DND-41 (cell line): ENCODE measurements at regions not wholly inside any gene's neighbourhood (a gene's known extent, or its start where the extent isn't known, plus 50 kb on each side); places are given as distances from the start of the nearest gene placed in this dataset.

Source experiments
- ATAC-seq: fragments of 200-7000 bp; cut with Tn5 transposase; 3 replicates; pipeline ENCODE4 v1.9.1; 2021; ENCODE audit warnings: low read depth; ENCODE audit not compliant: insufficient read depth
- DNase-seq: peaks from one replicate; pipeline ENCODE4 v3.0.0-alpha.2; 2020
- H2AFZ ChIP-seq: 2 replicates; pipeline ENCODE4 v1.6.0; 2012; ENCODE audit warnings: low read depth, low read length
- H3K27ac ChIP-seq: 2 replicates; pipeline ENCODE4 v1.5.1; 2012; ENCODE audit warnings: low read length, inconsistent platforms
- H3K27me3 ChIP-seq: fragments of 200-600 bp; sonication (generic); 2 replicates; pipeline ENCODE4 v1.6.0; 2012; ENCODE audit warnings: low read length, mild to moderate bottlenecking, inconsistent platforms; ENCODE audit not compliant: insufficient read depth, poor library complexity
- H3K36me3 ChIP-seq: 2 replicates; pipeline ENCODE4 v1.5.1; 2012; ENCODE audit warnings: low read length, inconsistent platforms; ENCODE audit not compliant: insufficient read depth
- H3K4me1 ChIP-seq: 2 replicates; pipeline ENCODE4 v1.5.1; 2012; ENCODE audit warnings: mild to moderate bottlenecking, low read length; ENCODE audit not compliant: insufficient read depth
- H3K4me2 ChIP-seq: 2 replicates; pipeline ENCODE4 v1.6.0; 2012; ENCODE audit warnings: mild to moderate bottlenecking, moderate library complexity, low read length, inconsistent platforms; ENCODE audit not compliant: insufficient read depth
- H3K4me3 ChIP-seq, 2 experiments: fragments of 200-600 bp in 1 of 2; shearing (Covaris generic) in 1 of 2; 2 replicates each; pipeline ENCODE4 v1.5.1; 2012 to 2016; ENCODE audit warnings: inconsistent platforms in 2 of 2, low read length in 2 of 2, mild to moderate bottlenecking in 2 of 2, low read depth in 1 of 2, moderate library complexity in 1 of 2
- H3K79me2 ChIP-seq: 2 replicates; pipeline ENCODE4 v1.6.0; 2012; ENCODE audit warnings: low read length, inconsistent platforms; ENCODE audit not compliant: insufficient read depth
- H3K9ac ChIP-seq: 2 replicates; pipeline ENCODE4 v1.6.0; 2012; ENCODE audit warnings: low read depth, mild to moderate bottlenecking, inconsistent platforms, low read length, moderate library complexity
- H3K9me3 ChIP-seq: 2 replicates; pipeline ENCODE4 v1.5.1; 2012; ENCODE audit warnings: low read length, moderate library complexity, mild to moderate bottlenecking, inconsistent platforms; ENCODE audit not compliant: insufficient read depth, severe bottlenecking
- H4K20me1 ChIP-seq: 2 replicates; pipeline ENCODE4 v1.6.0; 2012; ENCODE audit warnings: low read length; ENCODE audit not compliant: insufficient read depth
- CTCF ChIP-seq: IDR thresholded peaks from 2 replicates; pipeline ENCODE4 v1.5.1; 2012; ENCODE audit warnings: borderline replicate concordance, low read length, moderate library complexity, mild to moderate bottlenecking; ENCODE audit not compliant: poor library complexity, severe bottlenecking; ENCODE audit errors: extremely low read depth
- EZH2 ChIP-seq: IDR thresholded peaks from 3 replicates; pipeline ENCODE4 v1.6.1; 2012; ENCODE audit warnings: borderline replicate concordance, low read depth, mild to moderate bottlenecking, moderate library complexity, low read length, inconsistent platforms; ENCODE audit not compliant: severe bottlenecking

GRCh38 chr6:140485740-140486449 is 1111.4 kb upstream of the CITED2 start:
- Histone ChIP-seq H3K27me3 (no peaks in the 10 kb centered on the region), H3K4me3 (no peak overlapping the region), H3K79me2 (no peaks in the 10 kb centered on the region), H3K4me2 (no peak overlapping the region), H3K27ac (no peak overlapping the region), H4K20me1 (no peaks in the 10 kb centered on the region), H3K9ac (no peak overlapping the region), H3K9me3 (peaks cover 4% of the 10 kb centered on the region), H2AFZ (no peak overlapping the region), H3K4me1 (no peaks in the 10 kb centered on the region), H3K36me3 (no peaks in the 10 kb centered on the region)
- DNase-seq (no peak), ATAC-seq (no peak)
- TF ChIP-seq EZH2 (no peak), CTCF (no peak)

DNA sequence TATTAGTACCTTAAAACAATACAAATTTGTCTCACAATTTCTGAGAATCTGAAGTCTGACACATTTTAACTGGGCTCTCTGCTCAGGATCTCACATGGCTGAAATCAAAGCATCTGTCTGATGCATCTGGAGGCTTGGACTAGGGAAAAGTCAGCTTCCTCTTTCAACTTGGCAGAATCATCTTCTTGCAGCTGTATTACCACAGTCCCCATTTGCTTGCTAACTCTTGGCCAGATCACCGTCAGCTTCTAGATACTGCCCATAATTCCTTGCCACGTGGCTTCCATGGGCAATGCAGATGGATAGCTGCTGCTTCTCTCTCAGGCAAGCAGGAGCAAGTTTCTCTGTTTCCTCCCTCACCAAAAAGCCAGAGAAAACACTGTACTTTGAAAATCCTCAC is 1106.4 kb upstream of the CITED2 start:
- Histone ChIP-seq H3K9me3 (no peaks in the 10 kb centered on the region), H2AFZ (no peak overlapping the region), H3K4me3 (no peak overlapping the region), H4K20me1 (no peaks in the 10 kb centered on the region), H3K79me2 (no peaks in the 10 kb centered on the region), H3K9ac (no peak overlapping the region), H3K36me3 (no peaks in the 10 kb centered on the region), H3K27ac (no peak overlapping the region), H3K4me1 (no peaks in the 10 kb centered on the region), H3K4me2 (no peak overlapping the region), H3K27me3 (no peaks in the 10 kb centered on the region)
- DNase-seq (no peak), ATAC-seq (no peak)
- TF ChIP-seq EZH2: no peak
- no peak for TF ChIP-seq CTCF

DNA sequence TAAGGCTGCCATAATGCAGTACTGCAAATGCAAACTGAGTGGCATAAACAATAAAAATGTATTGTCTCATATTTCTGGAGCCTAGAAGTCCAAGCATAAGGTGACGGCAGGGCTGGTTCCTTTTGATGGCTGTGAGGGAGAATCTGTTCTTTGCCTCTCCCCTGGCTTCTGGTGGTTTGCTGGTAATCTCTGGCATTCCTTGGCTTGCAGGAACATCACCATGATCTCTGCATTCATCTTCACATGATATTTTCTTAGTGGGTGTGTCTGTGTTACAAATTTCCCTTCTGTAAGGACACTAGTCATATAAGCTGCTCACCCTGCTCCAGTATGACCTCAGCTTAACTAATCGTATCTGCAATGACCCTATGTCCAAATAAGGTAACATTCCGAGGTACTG is 1104.2 kb upstream of the CITED2 start:
- H2AFZ ChIP-seq: no peak overlapping the region

More for the DNA sequence above, 1104.2 kb upstream of the CITED2 start:
- no peaks in the 10 kb centered on the region for H3K36me3 ChIP-seq
- no peaks in the 10 kb centered on the region for H3K9me3 ChIP-seq
- no peaks in the 10 kb centered on the region for H4K20me1 ChIP-seq
- no peak overlapping the region for H3K4me3 ChIP-seq
- no peak for DNase-seq
- no peak overlapping the region for H3K27ac ChIP-seq
- no peaks in the 10 kb centered on the region for H3K27me3 ChIP-seq
- H3K79me2 ChIP-seq: no peaks in the 10 kb centered on the region
- H3K4me2 ChIP-seq: no peak overlapping the region
- H3K9ac ChIP-seq: no peak overlapping the region
- TF ChIP-seq CTCF (no peak), EZH2 (no peak)
- no peaks in the 10 kb centered on the region for H3K4me1 ChIP-seq
- ATAC-seq: no peak
